ENCODE measurements at regions not wholly inside any gene's neighbourhood (a gene's known extent, or its start where the extent isn't known, plus 50 kb on each side); places are given as distances from the start of the nearest gene placed in this dataset.
"Not testable (repeated sequence)": the region's sequence is repeated elsewhere in the genome, so short reads cannot be mapped to it uniquely, and the experiment has no call there.

DNA sequence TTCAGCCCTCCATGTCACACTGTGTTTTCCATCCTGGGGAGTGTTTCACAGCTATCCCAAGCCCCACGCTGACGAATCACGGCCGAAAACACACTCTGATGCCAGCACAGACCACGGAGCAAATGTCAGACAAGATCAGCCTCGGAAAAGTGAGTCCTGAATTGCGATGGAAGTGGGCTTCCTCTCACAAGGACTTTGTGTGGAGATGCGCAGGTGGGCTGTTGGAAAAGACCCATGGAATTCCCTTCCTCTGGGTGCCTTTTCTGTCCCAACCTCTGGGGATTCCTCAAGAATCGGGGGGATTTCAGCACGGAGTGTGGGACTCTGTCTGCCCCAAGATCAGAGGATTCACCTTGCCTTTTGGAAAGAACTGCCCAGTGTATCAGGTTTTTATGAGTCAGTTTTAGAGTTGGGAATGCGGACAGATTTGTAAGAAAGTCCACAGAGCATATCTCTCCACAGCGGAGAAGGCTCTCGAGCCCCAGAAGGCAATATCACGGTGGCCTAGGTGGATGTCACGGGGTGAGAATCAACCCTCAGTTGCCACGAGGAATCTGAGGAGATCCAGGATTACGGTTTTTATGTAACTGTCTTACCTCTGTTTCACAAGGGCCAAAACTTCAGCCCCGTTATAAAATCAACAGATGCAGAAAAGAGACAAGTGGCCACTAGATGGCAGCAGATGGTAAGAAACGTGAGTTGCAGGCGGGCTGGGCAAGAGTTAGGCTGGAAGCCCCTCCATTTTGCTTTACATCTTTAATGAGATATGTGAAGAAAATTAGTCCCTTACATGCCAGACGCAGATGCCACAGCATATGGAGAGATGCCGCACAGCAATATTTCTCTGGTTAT is 201.9 kb downstream of the DAD1 start:
- DNase-seq (ENCODE audit: low read depth in 2 of 2) = peak in 1 of 2 experiments; percentile 50

DNA sequence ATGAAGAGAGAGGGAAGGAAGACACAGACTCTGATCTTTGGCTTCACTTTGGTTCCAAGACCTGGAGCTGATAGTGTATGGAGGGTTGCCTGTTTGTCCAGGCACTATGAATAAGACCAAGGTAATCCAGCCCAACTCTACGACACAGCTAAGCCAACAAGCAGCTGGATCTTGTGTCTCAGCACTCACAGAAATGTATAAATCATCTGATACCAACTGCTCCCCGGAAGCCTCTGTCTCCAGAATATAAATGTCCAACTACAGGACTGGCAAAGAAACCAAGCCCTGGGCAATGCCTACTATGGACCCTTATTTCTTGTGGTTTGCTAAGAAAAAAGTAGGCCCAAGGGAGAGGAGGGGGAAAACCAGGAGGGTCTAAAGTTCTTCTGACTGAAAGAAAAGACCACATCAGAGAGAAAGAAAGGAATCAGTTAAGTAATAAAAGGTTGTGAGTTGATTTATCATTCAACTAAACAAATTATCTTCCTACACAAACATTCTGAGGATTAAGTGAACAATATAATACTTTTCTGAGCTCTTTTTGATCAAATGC is 204.0 kb downstream of the DAD1 start:
- no peak for DNase-seq (ENCODE audit: low read depth in 2 of 2)

DNA sequence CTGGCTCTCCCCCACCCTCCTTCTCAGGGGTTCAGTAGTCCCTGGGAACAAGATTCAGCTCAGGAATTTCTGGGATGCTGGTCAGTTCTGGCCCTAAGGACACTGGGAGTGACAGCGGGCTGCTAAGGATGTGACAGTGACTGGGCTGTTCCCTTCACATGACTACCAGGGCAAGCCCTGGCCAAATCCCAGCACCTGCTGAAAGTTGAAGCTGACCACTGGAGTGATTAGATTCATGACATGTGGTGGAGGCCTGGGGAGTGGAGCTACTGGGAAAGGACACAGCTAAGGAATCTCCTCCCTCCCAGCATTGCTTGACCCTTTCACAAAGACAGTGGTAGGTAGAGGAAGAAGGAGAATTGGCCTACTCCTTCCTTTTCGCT is 204.9 kb downstream of the DAD1 start:
- DNase-seq (ENCODE audit: low read depth in 2 of 2) = no peak

DNA sequence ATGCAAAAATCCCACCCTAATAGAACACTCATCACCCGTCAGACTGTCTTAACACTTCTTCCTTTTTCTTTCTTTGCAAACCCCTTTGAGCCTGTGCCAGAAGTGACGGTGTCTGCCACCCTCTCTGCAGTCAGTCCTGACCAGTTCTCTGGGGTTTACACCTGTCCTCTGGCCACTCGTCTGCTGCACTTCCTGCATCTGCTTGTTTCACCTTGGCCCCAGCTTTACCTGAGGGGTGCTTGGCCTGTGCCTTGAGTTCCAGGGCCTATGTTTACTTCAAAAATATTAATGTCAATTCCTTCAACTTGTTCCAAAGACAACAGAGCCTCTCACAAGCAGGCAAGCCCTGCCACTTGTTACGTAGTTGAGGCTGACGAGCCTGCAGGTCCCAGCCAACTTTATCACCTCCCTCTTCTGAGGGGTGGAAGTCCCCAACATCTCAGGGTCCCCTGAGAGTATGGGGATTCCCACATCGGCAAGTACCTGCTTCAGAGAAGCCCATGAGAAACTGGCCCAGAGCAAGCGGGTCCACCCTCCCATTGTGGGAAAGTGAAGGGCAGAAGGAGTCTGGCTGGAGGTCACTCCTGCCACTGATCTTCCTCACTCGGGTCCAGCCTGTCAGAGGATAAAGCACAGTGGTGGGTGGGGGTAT is 205.4 kb downstream of the DAD1 start:
- no peak for DNase-seq (ENCODE audit: low read depth in 2 of 2)

- no peak for DNase-seq (ENCODE audit: low read depth in 2 of 2)
Observed at GRCh38 chr14:22382955-22383354, 206.1 kb downstream of the DAD1 start.

GRCh38 chr14:22382395-22382794 is 206.6 kb downstream of the DAD1 start:
- no peak for DNase-seq (ENCODE audit: low read depth in 2 of 2)

- no peak for DNase-seq (ENCODE audit: low read depth in 2 of 2)
Observed at GRCh38 chr14:22381766-22382165, 207.3 kb downstream of the DAD1 start.

- DNase-seq (ENCODE audit: low read depth in 2 of 2) = no peak
Observed at GRCh38 chr14:22381408-22381760, 207.6 kb downstream of the DAD1 start.

DNA sequence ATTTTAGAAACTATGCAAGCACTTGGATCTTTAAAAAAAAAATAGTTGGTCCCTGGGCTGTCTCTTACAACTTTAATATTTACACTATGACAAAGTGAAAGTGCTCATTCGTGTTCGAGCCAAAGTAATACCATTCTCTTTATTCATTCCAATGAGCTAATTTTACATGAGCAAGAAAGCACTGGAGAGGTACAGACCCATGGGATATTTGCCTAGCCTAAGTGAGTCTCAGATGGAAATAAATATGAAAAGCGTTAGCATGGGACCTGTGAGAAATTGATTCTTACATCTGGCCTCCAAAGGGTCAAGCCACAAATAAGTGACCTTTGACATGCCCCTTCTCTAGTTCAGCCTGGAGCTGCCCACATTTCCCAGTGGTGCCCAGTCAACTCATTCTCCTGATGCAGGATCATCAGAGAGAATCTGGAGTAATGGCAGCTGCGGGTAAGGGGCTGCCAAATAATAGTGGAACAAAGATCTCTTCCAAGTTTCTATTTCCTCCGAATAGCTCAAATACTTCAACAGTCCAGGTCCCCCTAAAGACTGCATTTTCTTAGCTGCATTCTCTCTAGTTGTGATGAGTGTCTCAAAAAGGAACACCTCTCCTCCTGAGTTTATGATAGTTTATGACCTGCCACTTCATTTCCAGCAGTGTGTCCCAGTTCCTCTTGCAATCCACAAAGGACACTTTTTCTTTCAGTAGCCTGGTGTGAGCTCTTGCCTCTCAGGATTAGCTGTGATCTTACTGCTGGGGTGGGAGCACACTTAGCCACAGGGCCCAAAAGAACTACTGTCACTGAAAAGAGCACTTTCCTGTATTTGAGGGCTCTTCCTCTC is 208.2 kb downstream of the DAD1 start:
- no peak for DNase-seq (ENCODE audit: low read depth in 2 of 2)

DNA sequence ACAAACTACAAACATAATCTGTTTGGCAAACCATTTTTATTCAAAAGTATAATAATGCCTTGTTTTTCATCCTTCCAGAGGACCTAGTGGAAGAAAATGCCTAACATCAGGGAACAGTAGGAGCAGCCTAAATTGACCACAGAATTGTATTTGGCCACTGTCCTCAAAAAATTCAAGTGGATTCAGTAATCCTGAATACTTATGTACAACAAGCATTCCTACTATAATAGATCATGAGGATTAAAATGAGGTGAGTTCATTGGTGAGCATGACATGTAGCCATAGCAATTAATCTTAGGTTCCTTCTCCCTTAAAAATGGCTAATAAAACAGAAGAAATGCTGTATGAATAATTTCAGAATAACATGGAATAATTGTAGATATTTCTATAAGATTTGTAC is 209.3 kb downstream of the DAD1 start:
- DNase-seq (ENCODE audit: low read depth in 2 of 2) = no peak

GRCh38 chr14:22378181-22378580 is 210.8 kb downstream of the DAD1 start:
- no peak for DNase-seq (ENCODE audit: low read depth in 2 of 2)

DNA sequence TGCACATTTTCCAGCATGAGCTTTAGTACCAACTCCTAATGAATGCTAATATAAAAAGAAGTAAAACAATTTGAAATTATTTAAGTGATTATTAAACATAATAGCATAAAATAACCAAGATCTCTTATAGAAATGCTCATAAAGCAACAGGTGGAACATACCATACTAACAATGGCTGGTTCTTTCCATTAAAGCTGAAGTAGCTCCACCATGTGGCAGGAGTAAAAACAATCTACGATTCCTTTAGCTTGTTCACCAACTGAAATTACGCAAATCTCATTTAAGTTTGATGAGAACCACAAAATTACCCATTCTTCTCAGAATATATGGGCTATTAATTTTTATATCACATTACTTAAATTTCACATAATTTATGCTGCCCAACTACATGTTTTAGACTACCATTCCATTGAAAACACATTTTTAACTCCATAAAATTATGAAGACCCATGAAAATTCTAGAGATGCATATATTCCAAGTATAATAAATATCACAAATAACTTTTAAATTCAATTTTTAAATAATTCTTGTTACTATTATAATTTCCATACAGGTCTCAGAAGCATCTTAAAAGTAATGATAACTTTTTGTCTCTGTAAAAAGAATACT is 213.6 kb downstream of the DAD1 start:
- no peak for DNase-seq (ENCODE audit: low read depth in 2 of 2)

DNA sequence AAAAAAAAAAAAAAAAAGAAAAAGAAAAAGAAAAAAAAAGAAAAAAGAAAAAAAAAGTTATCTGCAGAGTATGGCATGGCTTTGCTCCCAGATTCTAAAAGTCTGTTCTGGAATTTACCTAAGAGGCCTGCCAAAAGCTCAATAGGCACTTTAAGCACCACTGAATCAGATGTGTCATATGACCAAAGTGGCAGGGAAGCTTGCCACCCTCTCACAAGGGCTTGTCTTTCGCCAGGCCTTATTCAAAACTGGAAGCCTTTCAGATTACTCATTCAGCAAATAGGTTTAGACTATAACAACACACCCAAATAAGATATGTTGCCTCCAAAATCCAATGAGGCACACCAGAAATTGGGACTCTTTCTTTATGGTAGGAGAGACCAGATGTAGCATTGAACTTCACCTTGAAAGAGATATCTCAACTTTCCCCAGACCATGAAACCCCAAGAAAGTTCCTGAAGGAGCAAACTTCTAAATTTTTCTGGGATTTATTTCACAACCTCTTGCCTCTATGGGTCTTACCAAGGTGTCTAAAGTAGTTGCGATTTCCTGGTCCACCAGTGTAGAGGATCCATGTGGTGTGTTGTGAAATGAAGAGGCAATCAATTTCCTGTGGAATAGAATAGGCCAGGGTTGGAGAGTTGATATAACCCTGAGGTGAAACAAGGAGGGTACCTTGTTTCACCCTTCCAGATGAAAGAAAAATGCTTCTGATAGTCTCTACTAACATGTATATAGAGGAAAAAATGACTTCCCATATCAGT is 218.8 kb downstream of the DAD1 start:
- no peak for DNase-seq (ENCODE audit: low read depth in 2 of 2)

- no peak for DNase-seq (ENCODE audit: low read depth in 2 of 2)
Observed at GRCh38 chr14:22358726-22359125, 230.3 kb downstream of the DAD1 start.

GRCh38 chr14:22349281-22349680 is 239.7 kb downstream of the DAD1 start:
- DNase-seq (ENCODE audit: low read depth in 2 of 2) = not testable (repeated sequence)

DNA sequence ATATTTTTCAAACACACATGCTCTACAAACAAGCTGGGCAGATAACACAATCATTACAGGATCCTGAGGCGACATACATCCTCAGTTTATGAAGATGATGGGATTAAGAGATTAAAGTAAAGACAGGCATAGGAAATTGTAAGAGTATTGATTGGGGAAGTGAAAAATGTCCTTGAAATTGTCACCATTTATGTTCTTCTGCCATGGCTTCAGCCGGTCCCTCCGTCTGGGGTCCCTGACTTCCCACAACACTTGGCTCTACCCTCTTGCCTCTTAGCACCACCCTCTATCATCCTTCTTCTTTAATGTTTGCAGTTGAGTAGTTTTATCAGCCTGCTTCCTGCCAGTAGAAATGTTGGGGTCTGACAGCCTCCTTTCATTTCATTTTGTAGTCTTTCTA is 244.4 kb downstream of the DAD1 start:
- DNase-seq (ENCODE audit: low read depth in 2 of 2) = no peak

- not testable (repeated sequence) for DNase-seq (ENCODE audit: low read depth in 2 of 2)
Observed at GRCh38 chr14:22344209-22344608, 244.8 kb downstream of the DAD1 start.

- DNase-seq (ENCODE audit: low read depth in 2 of 2) = no peak
Observed at GRCh38 chr14:22341049-22341448, 248.0 kb downstream of the DAD1 start.

DNA sequence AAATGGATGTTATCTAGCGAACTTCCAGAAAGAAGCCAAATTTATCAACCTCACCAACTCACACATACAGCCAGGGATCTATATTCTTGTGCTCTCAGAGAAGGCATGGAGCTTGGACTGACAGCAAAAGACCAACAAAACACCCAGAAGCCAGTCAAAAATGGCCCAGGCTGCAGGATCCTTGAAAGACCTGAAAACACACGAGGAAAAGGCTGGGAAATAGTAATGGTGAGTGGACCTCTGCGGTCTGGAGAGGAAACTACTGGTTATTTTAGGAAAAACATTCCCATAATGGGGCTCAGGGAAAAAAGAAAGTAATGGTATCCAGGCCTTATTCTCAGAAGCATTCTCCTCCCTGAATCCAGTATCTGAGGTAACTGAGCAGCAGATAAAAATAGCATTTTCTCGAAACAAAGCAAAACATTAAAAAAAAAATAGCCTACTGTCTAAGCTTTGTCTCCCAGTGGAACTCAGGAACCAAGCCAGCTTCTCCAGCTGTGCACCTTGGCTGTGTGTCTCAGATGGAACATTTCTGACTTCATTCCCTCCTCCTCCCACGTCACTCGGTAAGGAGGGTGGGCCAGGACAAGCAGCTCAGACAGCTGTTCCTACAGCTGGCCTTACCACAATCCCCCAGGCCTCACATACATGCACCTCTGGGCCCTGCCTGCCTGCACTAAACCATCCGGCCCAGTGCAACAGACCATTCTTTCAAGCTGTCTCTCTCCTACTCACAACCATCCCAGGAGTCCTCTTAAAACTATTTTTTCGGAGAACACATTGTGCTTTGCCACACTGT is 249.9 kb downstream of the DAD1 start:
- peak; percentile 46 to 47 for DNase-seq (ENCODE audit: low read depth in 2 of 2)

GRCh38 chr14:22338381-22338780 is 250.6 kb downstream of the DAD1 start:
- no peak for DNase-seq (ENCODE audit: low read depth in 2 of 2)
